ENCODE measurements at regions not wholly inside any gene's neighbourhood (a gene's known extent, or its start where the extent isn't known, plus 50 kb on each side); places are given as distances from the start of the nearest gene placed in this dataset.

DNA sequence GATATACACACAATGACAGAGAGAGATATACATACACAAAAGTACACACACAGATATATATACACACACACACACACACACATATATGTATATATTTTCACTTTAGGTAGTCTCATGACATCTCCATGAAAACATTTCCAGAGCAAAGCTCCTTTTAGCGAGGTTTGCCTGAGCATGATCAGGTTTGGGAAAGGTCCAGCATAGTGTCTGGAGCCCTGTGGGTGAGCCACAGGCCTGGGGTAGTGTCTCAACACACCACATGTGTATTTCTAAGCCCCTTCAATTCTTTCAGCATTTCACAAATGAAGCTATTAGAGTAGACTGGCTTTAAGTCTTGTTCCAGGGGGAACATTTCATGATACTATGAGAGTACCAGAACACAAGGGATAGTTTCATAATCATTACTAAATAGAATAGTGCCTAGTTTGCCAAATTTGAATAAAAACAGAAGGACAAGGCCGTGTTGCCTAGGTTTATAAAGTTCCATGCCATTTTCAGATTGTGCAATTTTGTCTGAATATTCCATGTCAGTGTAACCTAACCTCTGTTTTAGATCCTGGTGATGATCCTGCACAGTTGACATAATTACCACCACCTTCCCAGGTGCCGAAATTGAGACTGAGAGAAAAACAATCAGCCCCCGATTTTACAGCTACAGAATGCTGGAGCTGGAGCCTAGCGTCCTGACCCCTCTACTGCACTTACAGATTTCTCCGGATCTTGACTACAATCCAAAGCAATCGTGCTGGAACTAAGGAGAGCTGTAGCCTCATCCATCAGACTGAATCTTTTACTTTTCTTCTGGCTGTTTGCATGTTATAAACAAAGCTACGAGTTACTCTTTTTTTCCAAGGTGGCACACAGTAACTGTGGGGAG is 332.7 kb downstream of the CYRIA start:
- no peak for TF ChIP-seq POLR2AphosphoS5 (IDR thresholded peaks at IDR 0.05)
- TF ChIP-seq POLR2A (IDR thresholded peaks at IDR 0.05) = no peak
- TF ChIP-seq EP300 (IDR thresholded peaks at IDR 0.05) = no peak

Data from gastroesophageal sphincter (tissue), 2 donors.